Tibial nerve (tissue), 4 donors: ENCODE measurements at regions not wholly inside any gene's neighbourhood (a gene's known extent, or its start where the extent isn't known, plus 50 kb on each side); places are given as distances from the start of the nearest gene placed in this dataset.

Experiments
- CTCF ChIP-seq, 5 experiments: fragments of 200-600 bp in 3 of 5; fragments of 450-650 bp in 2 of 5; sonication (generic) in 3 of 5; IDR thresholded peaks; one replicate each; pipeline ENCODE4 v1.5.1; 2016 to 2019; ENCODE audit warnings: antibody characterized with exemption in 5 of 5, mild to moderate bottlenecking in 3 of 5, moderate library complexity in 2 of 5
- EP300 ChIP-seq, 2 donors: sonication (generic); formaldehyde crosslinking; IDR thresholded peaks; one replicate each; pipeline ENCODE4 v1.6.1; 2017; ENCODE audit warnings: antibody characterized with exemption in 2 of 2, mild to moderate bottlenecking in 1 of 2
- POLR2A ChIP-seq, 2 donors: fragments of 450-650 bp; IDR thresholded peaks; one replicate each; pipeline ENCODE4 v1.6.1; 2017; ENCODE audit warnings: antibody characterized with exemption in 2 of 2, mild to moderate bottlenecking in 2 of 2, moderate library complexity in 2 of 2

- TF ChIP-seq POLR2A (IDR thresholded peaks at IDR 0.05), result no peak
- no peak for TF ChIP-seq CTCF (IDR thresholded peaks at IDR 0.05)
- TF ChIP-seq EP300 (IDR thresholded peaks at IDR 0.05), result no peak
Observed at GRCh38 chr9:617445-618085, 223.9 kb upstream of the DMRT1 start.
